ENCODE measurements at regions not wholly inside any gene's neighbourhood (a gene's known extent, or its start where the extent isn't known, plus 50 kb on each side); places are given as distances from the start of the nearest gene placed in this dataset.
"Not testable (repeated sequence)": the region's sequence is repeated elsewhere in the genome, so short reads cannot be mapped to it uniquely, and the experiment has no call there.

DNA sequence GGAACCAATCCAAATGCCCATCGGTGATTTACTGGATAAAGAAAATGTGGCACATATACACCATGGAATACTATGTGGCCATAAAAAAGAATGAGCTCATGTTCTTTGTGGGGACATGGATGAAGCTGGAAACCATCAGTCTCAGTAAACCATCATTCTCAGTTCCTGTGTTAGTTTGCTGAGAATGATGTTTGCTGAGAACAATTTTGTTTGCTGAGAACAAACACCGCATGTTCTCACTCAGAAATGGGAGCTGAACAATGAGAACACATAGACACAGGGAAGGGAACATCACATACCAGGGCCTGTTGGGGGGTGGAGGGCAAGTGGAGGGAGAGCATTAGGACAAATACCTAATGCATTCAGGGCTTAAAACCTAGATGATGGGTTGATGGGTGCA, 185.5 kb downstream of the ANXA1 start:
- H3K27ac ChIP-seq (ENCODE audit: insufficient read depth, low read length); H2AK5ac ChIP-seq (ENCODE audit: low read depth, low read length); H3K4ac ChIP-seq (ENCODE audit: low read depth, low read length); H2BK15ac ChIP-seq (ENCODE audit: low read depth, low read length); H3K4me1 ChIP-seq (ENCODE audit: control insufficient read depth, insufficient read depth, low read length); dilution Hi-C loops (cut with HindIII; ENCODE audit: low sequenced_read_pairs, unreplicated experiment); H3K14ac ChIP-seq (replicated peaks; ENCODE audit: low read depth, low read length); H2AFZ ChIP-seq (replicated peaks; ENCODE audit: low read length, poor library complexity); H3K4me3 ChIP-seq (ENCODE audit: insufficient read depth, low read depth, low read length); H3K9ac ChIP-seq (ENCODE audit: low read depth, low read length); DNase-seq; H2AK9ac ChIP-seq (replicated peaks; ENCODE audit: low read depth, low read length, poor library complexity); H2BK5ac ChIP-seq (ENCODE audit: low read depth, low read length, poor library complexity, severe bottlenecking); H3K56ac ChIP-seq (ENCODE audit: extremely low read depth, insufficient read depth, low read length); in situ Hi-C loops (cut with MboI; ENCODE audit: low sequenced_read_pairs); H3K36me3 ChIP-seq (ENCODE audit: control insufficient read depth, insufficient read depth, low read length); intact Hi-C loops (cut with micrococcal nuclease); CTCF ChIA-PET; H3K27me3 ChIP-seq (ENCODE audit: control insufficient read depth, insufficient read depth, low read length); H3K23ac ChIP-seq (ENCODE audit: low read depth, low read length); H2BK20ac ChIP-seq (ENCODE audit: low read depth, low read length); ATAC-seq (ENCODE audit: low read depth); H3K18ac ChIP-seq (ENCODE audit: low read depth, low read length); H3K4me2 ChIP-seq (ENCODE audit: low read depth, low read length); H2BK120ac ChIP-seq (ENCODE audit: low read depth, low read length); H3K9me1 ChIP-seq (ENCODE audit: insufficient read depth, low read length); H4K5ac ChIP-seq (ENCODE audit: low read depth, low read length); H4K8ac ChIP-seq (ENCODE audit: low read depth in 2 of 2, low read length in 2 of 2); H4K91ac ChIP-seq (ENCODE audit: insufficient read depth, low read depth, low read length); H3K79me1 ChIP-seq (ENCODE audit: low read depth in 1 of 2, low read length in 2 of 2); BruUV-seq (replicated peaks); H3K9me3 ChIP-seq (ENCODE audit: control insufficient read depth, insufficient read depth, low read length); H4K20me1 ChIP-seq (ENCODE audit: insufficient read depth, low read length); POLR2A ChIA-PET (ENCODE audit: unreplicated experiment): not testable (repeated sequence)
- no CpG with 5 or more reads among the region's 2 CpGs for WGBS, 2 experiments (ENCODE audit: extremely low coverage in 2 of 2, insufficient read length in 1 of 2)

Measured in IMR-90 (cell line).